ENCODE measurements at regions not wholly inside any gene's neighbourhood (a gene's known extent, or its start where the extent isn't known, plus 50 kb on each side); places are given as distances from the start of the nearest gene placed in this dataset.

DNA sequence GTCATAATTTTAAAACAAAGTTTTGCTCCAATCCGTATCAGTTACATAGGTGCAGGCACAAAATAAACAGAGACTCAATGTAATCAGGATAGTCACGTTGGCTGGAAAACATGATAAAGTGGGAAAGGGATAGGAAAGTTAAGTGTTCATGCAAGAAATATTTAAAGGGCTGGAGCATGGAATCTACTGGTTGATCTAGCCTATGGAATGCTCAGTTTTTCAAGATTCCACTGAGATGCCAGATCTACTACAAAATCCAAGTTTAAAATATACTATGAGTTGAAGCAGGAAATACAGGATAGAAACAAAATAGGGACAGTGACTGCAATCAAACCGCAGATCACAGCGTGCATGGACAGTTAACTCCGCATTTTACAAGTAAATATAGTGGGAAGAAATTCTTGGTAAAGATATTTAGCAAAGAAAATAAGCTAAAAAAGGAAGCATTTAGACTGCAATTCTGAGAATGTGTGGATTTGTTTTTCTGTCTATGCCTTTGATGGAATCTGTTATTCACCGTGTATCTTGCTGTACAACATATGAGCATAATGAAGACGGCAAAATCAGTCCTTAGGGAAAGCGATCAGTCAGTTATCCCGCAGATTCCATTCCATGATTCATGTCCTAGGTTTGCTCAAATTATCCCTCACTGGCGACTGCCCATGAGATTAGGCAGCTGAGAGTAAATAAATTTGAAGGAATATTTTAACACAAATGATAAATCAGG is 1044.3 kb downstream of the FLRT2 start:
- TF ChIP-seq EZH2phosphoT487 (IDR thresholded peaks at IDR 0.05) (no peak), EZH2 (IDR thresholded peaks at IDR 0.05) (no peak)
- TF ChIP-seq, protein P1, sequence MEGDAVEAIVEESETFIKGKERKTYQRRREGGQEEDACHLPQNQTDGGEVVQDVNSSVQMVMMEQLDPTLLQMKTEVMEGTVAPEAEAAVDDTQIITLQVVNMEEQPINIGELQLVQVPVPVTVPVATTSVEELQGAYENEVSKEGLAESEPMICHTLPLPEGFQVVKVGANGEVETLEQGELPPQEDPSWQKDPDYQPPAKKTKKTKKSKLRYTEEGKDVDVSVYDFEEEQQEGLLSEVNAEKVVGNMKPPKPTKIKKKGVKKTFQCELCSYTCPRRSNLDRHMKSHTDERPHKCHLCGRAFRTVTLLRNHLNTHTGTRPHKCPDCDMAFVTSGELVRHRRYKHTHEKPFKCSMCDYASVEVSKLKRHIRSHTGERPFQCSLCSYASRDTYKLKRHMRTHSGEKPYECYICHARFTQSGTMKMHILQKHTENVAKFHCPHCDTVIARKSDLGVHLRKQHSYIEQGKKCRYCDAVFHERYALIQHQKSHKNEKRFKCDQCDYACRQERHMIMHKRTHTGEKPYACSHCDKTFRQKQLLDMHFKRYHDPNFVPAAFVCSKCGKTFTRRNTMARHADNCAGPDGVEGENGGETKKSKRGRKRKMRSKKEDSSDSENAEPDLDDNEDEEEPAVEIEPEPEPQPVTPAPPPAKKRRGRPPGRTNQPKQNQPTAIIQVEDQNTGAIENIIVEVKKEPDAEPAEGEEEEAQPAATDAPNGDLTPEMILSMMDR (IDR thresholded peaks at IDR 0.05) = no peak

DNA sequence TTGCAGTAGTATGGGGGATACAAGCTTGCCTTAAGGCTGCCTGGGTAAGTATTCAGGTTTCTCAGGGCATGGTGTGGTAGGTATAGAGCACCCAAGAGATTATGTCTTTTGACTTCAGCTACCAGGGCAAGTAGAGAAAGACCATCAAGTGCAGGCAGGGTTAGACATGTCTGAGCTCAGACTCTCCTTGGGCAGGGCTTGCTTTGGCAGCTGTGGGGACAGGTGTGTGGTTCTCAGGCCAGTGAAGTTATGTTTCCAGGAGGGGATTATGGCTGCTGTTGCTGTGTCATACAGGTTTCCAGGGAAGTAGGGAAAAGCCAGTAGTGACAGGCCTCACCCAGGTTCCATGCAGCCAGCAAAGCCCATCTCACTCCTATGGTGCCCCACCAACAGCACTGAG is 1040.4 kb downstream of the FLRT2 start:
- Histone ChIP-seq H3K9me3 (ENCODE audit: low read depth) (no peaks in the 10 kb centered on the region), H3K4me2 (no peak overlapping the region), H3K27ac (no peak overlapping the region), H3K4me3 (no peak overlapping the region), H3K36me3 (no peaks in the 10 kb centered on the region), H3K79me2 (ENCODE audit: low read depth) (no peaks in the 10 kb centered on the region), H4K20me1 (ENCODE audit: low read depth) (no peaks in the 10 kb centered on the region), H3K4me1 (no peaks in the 10 kb centered on the region), H2AFZ (replicated peaks) (no peak overlapping the region), H3K9ac (no peak overlapping the region), H3K27me3 (no peaks in the 10 kb centered on the region), H3F3A (ENCODE audit: low read depth) (no peaks in the 10 kb centered on the region)
- TF ChIP-seq, protein P1 (IDR thresholded peaks at IDR 0.05) = no peak
- no peak for TF ChIP-seq EZH2 (IDR thresholded peaks at IDR 0.05)
- no peak for TF ChIP-seq EZH2phosphoT487 (IDR thresholded peaks at IDR 0.05)
- no peaks in the 10 kb centered on the region for H3K36me3 Mint-ChIP-seq
- no peaks in the 10 kb centered on the region for H3K9me3 Mint-ChIP-seq
- no peak overlapping the region for H3K27ac Mint-ChIP-seq
- H3K4me3 Mint-ChIP-seq = no peak overlapping the region
- DNase-seq (ENCODE audit: low spot score) = no peak
- H3K27me3 Mint-ChIP-seq (ENCODE audit: insufficient read depth, low read depth) = peaks cover 2% of the 10 kb centered on the region
- H3K4me1 Mint-ChIP-seq = no peaks in the 10 kb centered on the region

More for the DNA sequence above, 1044.3 kb downstream of the FLRT2 start:
- Histone ChIP-seq H3K4me2 (no peak overlapping the region), H3K4me1 (no peaks in the 10 kb centered on the region), H3K4me3 (no peak overlapping the region), H3K9me3 (ENCODE audit: low read depth) (no peaks in the 10 kb centered on the region), H3K27me3 (no peaks in the 10 kb centered on the region), H3F3A (ENCODE audit: low read depth) (no peaks in the 10 kb centered on the region), H4K20me1 (ENCODE audit: low read depth) (no peaks in the 10 kb centered on the region), H2AFZ (replicated peaks) (no peak overlapping the region), H3K9ac (no peak overlapping the region), H3K79me2 (ENCODE audit: low read depth) (no peaks in the 10 kb centered on the region), H3K36me3 (no peaks in the 10 kb centered on the region), H3K27ac (no peak overlapping the region)
- Mint-ChIP-seq H3K4me1 (no peaks in the 10 kb centered on the region), H3K36me3 (no peaks in the 10 kb centered on the region), H3K9me3 (no peaks in the 10 kb centered on the region), H3K27me3 (ENCODE audit: insufficient read depth, low read depth) (peaks cover 2% of the 10 kb centered on the region), H3K4me3 (no peak overlapping the region), H3K27ac (no peak overlapping the region)
- DNase-seq (ENCODE audit: low spot score) = no peak

DNA sequence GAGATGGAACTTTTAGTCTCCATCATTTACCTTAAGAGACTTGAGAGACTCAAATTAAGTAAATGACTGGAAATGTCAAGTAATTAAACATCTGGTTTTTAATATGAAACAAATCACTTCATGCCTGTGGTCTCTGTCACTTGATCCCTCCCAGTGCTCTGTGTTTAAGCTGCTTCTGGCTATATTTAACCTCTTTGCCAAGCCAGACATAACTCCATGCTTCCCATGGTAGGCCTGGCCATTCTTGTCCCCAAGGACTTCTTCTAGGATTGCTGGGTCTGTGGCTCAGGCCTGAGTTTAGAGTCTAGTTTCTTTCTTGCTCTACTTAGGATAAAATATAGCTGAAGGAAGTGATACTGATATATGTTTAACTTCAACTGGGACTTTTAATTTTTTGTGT is 1013.6 kb downstream of the FLRT2 start:
- no peaks in the 10 kb centered on the region for H3K27me3 Mint-ChIP-seq (ENCODE audit: insufficient read depth, low read depth)
- no peak for DNase-seq (ENCODE audit: low spot score)
- Histone ChIP-seq H3K4me2 (no peak overlapping the region), H3F3A (ENCODE audit: low read depth) (no peaks in the 10 kb centered on the region), H3K9ac (no peak overlapping the region), H3K79me2 (ENCODE audit: low read depth) (no peaks in the 10 kb centered on the region), H3K27me3 (no peaks in the 10 kb centered on the region), H3K4me1 (no peaks in the 10 kb centered on the region), H3K36me3 (no peaks in the 10 kb centered on the region), H4K20me1 (ENCODE audit: low read depth) (no peaks in the 10 kb centered on the region), H3K4me3 (no peak overlapping the region), H2AFZ (replicated peaks) (no peak overlapping the region), H3K27ac (no peak overlapping the region), H3K9me3 (ENCODE audit: low read depth) (no peaks in the 10 kb centered on the region)
- TF ChIP-seq, protein P1 (IDR thresholded peaks at IDR 0.05) = no peak
- TF ChIP-seq EZH2phosphoT487 (IDR thresholded peaks at IDR 0.05) = no peak
- TF ChIP-seq EZH2 (IDR thresholded peaks at IDR 0.05) = no peak
- no peak overlapping the region for H3K4me3 Mint-ChIP-seq
- H3K9me3 Mint-ChIP-seq = no peaks in the 10 kb centered on the region
- no peak overlapping the region for H3K27ac Mint-ChIP-seq
- no peaks in the 10 kb centered on the region for H3K36me3 Mint-ChIP-seq
- H3K4me1 Mint-ChIP-seq = no peaks in the 10 kb centered on the region

All from neural progenitor cell (in vitro differentiated cells).